GM18520 (cell line): ENCODE measurements at regions not wholly inside any gene's neighbourhood (a gene's known extent, or its start where the extent isn't known, plus 50 kb on each side); places are given as distances from the start of the nearest gene placed in this dataset.
"Not testable (repeated sequence)": the region's sequence is repeated elsewhere in the genome, so short reads cannot be mapped to it uniquely, and the experiment has no call there.

Source experiments
- ATAC-seq: cut with Tn5 transposase; IDR thresholded peaks from one replicate; pipeline ENCODE4 v1.9.1; 2021; ENCODE audit not compliant: unreplicated experiment

DNA sequence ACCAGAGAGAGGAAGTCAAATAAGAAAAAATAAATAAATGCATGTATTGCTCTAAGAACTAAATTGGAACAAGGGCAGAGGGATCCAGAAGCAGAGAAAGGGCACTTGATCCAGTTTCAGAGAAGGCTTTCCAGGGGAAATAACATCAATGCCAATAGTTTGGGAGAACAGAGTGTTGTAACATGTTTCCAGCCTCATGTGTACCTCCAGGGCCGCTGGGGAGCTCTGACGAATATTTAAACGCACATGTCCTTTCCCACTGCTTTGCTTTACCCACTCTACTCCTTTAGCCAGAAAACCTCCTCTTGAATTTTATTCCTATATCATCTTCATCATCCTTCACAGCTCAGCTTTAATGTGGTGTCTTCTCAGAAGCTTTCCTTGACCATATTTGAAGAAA is 233.7 kb downstream of the ENC1 start:
- no peak for ATAC-seq

GRCh38 chr5:74405593-74405992 is 234.9 kb downstream of the ENC1 start:
- ATAC-seq: no peak

DNA sequence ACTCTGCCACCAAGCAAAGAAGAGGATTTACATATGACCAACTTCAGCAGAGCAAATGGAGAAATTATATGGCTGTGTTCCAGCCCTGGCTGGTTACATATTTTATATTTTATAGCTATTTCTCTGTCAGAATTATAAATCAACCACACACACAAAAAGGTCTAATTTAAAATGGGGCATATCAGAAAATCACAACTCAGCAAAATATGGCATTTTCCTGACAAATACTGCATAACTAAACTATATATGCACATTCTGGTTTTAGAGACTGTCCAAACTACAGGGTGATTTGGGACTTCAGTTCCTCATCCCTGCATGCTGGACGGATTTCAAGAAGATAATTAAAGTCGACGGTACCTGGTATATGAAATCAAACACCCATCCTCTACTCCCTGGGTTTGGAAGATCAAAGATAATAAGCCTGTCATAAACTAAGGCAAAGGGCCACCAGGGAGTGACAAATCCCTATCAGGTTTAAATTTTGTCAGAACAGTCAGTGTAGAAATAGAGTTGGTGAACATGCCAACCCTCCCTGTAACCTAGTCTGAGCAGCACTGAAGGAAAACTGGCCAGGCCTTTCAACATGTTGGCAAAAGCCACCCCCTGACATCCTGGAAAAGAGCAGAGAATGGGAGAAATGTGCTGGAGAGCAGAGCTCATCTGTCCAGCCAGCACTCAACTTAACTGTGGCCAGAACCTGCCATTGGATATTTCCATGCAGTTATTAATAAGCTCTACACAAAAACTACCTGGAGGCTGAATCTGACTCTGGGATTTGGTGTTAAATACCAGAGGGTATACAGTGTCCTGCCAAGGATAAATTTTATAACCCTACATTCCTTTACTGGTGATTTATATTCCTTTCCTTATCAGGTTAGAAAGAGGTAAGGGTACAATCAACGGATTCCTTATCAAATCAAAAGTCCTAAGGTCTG is 235.7 kb downstream of the ENC1 start:
- ATAC-seq: no peak

GRCh38 chr5:74403771-74404170 is 236.8 kb downstream of the ENC1 start:
- ATAC-seq: no peak

DNA sequence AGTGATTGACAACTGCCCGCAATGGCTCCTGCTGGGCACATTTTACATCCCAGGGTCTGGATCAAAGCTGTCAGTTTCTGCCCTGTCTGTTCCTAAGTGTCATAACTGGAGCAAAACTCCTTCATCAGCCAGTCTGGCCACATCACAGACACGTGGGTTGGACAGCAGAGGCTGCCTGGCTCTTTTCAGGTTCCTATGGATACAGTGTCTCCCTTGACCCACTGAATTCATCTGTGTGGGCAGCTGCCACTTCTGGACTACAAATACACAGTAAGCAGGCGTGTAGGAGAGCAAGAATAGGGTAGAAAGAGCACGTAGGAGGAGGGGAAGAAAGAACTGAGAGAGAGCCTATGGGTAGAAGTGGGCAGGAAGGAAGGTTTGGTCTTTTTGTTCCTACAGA is 238.0 kb downstream of the ENC1 start:
- ATAC-seq: no peak

- ATAC-seq: no peak
These were observed 238.6 kb downstream of the ENC1 start for GRCh38 chr5:74401946-74402320.

DNA sequence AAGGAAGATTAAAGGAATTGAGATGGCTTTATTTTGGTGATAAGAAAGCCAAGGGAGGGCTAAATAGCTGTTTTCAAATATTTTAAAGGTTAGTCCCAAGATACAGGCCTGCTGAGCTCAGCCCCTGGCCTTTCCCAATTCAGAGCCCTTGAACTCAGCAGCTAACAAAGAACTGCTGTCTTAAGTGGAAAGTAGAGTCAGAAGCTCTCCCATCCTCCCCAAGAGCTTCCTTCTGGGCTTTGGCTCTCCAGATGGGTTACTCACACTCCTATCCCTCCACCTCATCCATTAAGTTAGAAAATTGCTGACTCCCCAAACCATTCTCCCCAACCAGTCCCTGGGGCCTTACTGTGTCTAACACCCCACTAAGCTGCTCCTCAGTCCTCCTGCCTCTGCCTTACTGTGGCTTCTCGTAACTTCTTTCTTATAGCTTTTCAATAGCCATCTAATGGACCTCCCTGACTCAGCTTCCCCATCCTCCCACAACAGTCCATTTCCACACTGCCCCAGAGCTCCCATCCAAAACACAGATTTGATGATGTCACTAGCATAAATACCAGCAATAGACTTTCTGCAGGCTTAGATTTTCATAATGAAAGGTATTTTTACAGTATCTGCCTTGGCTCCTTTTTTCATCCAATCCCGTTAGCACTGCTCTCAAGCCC is 239.1 kb downstream of the ENC1 start:
- ATAC-seq: no peak

GRCh38 chr5:74400067-74400466 is 240.5 kb downstream of the ENC1 start:
- ATAC-seq: no peak

- ATAC-seq: no peak
These were observed 243.5 kb downstream of the ENC1 start for GRCh38 chr5:74396913-74397622.

- ATAC-seq: no peak
These were observed 245.3 kb downstream of the ENC1 start for GRCh38 chr5:74394916-74395880.

DNA sequence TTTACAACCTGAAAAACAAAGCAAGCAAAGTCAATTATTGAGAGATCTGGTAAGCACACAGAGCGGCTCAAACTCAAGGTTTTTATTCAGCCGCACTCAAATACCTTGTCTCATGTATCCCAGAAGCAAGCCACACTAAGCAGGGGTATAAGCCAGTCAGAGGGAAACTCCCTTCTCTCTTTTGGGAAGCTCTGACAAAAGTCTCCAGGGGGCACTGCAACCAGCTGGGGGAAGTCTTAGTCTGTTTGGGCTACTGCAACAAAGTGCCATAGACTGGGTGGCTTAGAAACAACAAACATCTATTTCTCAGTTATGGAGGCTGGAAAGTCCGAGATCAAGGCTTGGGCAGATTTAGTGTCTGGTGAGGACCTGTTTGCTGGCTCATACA is 246.0 kb downstream of the ENC1 start:
- ATAC-seq: no peak

GRCh38 chr5:74393943-74394342 is 246.6 kb downstream of the ENC1 start:
- ATAC-seq: no peak

- ATAC-seq: no peak
These were observed 247.7 kb downstream of the ENC1 start for GRCh38 chr5:74392711-74393351.

- ATAC-seq: no peak
These were observed 249.1 kb downstream of the ENC1 start for GRCh38 chr5:74391410-74391809.

DNA sequence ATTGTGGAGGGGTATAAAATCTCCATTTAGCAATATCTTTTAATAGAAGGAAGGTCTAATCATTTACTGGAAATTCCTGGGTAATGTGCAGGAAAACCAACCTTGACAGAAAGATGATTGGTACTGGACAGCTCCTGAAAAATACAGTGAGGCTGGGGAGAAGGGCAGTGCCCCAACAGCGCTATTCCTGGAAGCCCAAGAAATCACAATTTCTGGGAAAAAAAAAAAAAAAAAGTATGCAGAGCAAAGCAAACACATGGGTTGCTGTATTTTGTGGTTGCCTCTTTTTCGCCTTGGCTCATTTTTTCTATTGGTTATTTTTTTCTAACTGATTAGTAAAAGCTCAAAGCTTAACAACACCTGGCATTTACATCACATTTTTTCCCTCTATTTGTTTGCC is 249.7 kb downstream of the ENC1 start:
- ATAC-seq: no peak

DNA sequence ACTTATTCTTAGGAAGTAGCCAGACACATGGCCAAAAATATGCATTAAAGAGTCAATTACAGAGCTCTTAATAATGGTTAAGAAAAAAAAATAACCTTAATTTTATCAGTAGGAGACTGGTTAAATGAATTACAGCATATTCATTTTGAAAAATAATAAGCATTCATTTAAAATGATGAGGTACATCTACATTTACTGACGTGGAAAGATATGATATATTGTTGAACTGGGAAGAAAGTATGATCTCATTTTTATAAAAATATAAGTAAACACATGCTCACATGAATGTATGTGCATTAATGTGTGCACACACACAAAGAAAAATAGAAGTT is 250.3 kb downstream of the ENC1 start:
- ATAC-seq: no peak

GRCh38 chr5:74389531-74390305 is 250.8 kb downstream of the ENC1 start:
- no peak for ATAC-seq

DNA sequence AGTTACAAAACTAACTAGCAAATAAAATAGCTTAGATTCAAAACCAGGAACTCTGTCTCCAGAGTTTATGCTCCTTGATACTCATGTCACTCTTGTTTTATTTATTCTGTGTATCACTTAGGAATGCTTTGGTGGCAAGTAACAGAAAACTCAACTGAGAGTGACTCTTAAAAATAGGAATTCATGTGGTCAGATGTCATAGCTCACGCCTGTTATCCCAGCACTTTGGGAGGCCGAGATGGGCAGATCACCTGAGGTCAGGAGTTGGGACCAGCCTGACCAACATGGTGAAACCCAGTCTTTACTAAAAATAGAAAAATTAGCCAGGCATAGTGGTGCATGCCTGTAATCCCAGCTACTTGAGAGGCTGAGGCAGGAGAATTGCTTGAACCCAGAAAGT is 252.1 kb downstream of the ENC1 start:
- not testable (repeated sequence) for ATAC-seq

DNA sequence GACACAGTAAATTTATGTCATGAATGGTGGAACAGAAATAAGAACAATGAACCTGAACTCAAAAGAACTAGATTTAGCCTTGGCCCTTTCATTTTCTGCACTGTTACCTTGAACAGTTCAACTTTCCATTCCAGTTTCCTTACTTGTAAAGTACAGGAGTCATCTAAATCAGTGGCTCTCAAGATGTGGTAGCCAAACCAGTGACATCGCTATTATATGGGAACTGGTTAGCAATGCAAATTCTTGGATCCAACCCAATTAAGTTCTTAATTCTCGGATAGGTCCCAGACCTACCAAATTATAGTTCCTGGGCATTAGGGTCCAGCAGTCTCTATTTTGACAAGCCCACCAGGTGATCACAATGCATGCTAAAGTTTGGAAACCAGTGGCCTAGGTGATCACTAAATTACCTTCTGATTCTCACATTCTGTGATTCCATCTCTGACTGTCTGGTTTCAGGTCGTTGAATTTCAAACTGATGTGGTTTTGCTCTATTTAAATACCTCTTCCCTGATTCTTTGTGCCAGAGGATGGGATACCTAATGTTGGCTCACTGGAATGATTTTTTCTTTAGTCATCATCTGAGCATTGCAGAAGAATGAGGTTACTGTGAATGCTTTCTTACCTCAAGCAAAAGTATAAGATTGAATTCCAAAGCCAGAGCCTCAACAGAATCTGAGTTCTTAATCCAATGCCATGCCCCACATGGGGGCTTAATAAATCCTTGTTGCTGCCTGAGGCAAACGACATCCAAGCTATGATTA is 253.8 kb downstream of the ENC1 start:
- no peak for ATAC-seq
